ENCODE measurements at regions not wholly inside any gene's neighbourhood (a gene's known extent, or its start where the extent isn't known, plus 50 kb on each side); places are given as distances from the start of the nearest gene placed in this dataset.
"Not testable (repeated sequence)": the region's sequence is repeated elsewhere in the genome, so short reads cannot be mapped to it uniquely, and the experiment has no call there.

DNA sequence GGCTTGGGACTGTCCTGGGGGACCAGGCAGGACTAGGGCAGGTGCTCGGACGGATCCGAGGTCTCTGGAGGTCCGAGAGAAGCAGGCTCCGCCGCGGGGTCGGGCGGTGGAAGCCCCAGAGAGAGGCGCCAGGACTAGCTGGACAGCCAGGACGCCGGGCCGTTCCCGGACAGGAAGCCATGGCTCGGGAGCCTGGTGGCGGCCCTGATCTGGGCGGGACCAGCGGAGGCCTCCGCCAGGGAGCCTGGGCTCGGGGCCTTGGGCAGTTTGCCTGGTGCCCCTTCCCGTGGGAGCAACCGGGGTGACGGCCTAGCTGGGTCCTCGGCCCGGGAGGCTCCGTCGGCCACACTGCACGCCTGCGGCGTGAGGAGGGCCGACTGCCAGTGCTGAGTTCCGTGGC lies 292.3 kb downstream of the PLS3 start:
- TF ChIP-seq CTCF (conservative IDR thresholded peaks at IDR 0.05); ZFX (IDR thresholded peaks at IDR 0.05): not testable (repeated sequence)
